RWPE1 (cell line): ENCODE measurements at regions not wholly inside any gene's neighbourhood (a gene's known extent, or its start where the extent isn't known, plus 50 kb on each side); places are given as distances from the start of the nearest gene placed in this dataset.
A peak's percentile ranks its signal among the peaks of the same experiment; 100 is the strongest.

Experiments used
- CTCF ChIA-PET: fragments of 350-600 bp; sonication (Branson Sonifier 250); formaldehyde crosslinking; extraction: SDS; loops from one replicate; lab custom pipeline; 2021; lab: Yijun Ruan, JAX
- POLR2A ChIA-PET: fragments of 400-600 bp; formaldehyde crosslinking; extraction: SDS; loops from one replicate; lab custom pipeline; 2020; ENCODE audit warnings: antibody characterized with exemption; ENCODE audit not compliant: low non-redundant PET; lab: Yijun Ruan, JAX
- DNase-seq: peaks from one replicate; pipeline ENCODE4 v3.0.0; 2012; ENCODE audit warnings: low spot score
- H3K27ac ChIP-seq: fragments of 450-650 bp; 2 replicates; pipeline ENCODE4 v1.5.1; 2017
- TF ChIP-seq, protein P1 (sequence below): fragments of 450-650 bp; conservative IDR thresholded peaks from 2 replicates; pipeline ENCODE4 v1.5.1; 2017; ENCODE audit warnings: low read depth, mild to moderate bottlenecking

DNA sequence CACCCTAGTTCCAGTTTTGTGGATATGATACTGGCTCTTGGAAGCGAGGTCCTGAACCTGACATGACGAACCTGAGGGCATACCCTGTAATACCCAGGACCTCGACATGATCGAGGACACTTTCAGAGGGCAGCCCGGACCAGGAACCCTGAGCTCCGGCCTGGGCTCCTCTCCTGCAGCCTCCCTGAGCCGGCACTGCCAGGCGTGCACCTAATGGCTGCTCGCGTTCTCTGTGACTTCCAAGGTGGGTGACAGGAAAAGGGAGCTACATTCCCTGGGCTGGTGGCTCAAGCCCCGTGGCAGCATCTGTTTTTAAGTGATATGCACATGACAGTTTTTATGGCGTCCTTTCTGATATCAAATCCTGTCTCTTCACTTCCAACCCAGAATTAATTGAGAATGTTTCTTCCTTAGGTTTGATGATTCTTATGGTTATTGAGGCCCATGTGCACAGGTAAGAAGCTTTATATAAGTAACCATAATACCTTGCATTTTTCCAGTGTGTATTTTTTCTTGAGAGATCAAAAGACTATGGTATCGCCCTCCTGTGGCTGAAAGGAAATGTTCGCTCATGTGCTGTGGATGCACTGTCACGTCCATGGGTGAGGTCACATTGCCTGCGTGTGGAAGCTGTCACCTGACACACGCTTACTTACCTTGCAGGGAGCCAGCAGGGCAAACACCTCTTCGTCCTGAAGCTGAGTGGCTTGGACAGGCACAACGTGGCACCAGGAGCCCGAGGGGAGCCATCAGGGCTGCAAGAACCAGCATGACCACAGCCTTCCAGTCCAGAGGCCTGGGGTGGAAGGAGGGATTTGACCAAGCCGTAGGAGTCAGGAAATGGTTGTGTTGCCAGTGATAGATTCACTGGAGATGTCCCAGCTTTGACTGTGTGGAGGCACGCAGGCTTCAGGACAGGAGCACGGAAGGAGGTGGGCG is 367.4 kb upstream of the MYT1L start:
- ChIA-PET POLR2A (interaction anchor here (0.6 kb wide), 1 partner anchor 61 kb away, joined by 3 read pairs; no protein-coding TSS in a partner anchor), CTCF (interaction anchor here (0.6 to 1.2 kb wide), 5 partner anchors 10 to 535 kb away, joined by 3 to 4 read pairs (median 3); no protein-coding TSS in a partner anchor)
- no peak overlapping the region for H3K27ac ChIP-seq
- TF ChIP-seq, protein P1, sequence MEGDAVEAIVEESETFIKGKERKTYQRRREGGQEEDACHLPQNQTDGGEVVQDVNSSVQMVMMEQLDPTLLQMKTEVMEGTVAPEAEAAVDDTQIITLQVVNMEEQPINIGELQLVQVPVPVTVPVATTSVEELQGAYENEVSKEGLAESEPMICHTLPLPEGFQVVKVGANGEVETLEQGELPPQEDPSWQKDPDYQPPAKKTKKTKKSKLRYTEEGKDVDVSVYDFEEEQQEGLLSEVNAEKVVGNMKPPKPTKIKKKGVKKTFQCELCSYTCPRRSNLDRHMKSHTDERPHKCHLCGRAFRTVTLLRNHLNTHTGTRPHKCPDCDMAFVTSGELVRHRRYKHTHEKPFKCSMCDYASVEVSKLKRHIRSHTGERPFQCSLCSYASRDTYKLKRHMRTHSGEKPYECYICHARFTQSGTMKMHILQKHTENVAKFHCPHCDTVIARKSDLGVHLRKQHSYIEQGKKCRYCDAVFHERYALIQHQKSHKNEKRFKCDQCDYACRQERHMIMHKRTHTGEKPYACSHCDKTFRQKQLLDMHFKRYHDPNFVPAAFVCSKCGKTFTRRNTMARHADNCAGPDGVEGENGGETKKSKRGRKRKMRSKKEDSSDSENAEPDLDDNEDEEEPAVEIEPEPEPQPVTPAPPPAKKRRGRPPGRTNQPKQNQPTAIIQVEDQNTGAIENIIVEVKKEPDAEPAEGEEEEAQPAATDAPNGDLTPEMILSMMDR, result no peak
- peak; percentile 8 for DNase-seq

DNA sequence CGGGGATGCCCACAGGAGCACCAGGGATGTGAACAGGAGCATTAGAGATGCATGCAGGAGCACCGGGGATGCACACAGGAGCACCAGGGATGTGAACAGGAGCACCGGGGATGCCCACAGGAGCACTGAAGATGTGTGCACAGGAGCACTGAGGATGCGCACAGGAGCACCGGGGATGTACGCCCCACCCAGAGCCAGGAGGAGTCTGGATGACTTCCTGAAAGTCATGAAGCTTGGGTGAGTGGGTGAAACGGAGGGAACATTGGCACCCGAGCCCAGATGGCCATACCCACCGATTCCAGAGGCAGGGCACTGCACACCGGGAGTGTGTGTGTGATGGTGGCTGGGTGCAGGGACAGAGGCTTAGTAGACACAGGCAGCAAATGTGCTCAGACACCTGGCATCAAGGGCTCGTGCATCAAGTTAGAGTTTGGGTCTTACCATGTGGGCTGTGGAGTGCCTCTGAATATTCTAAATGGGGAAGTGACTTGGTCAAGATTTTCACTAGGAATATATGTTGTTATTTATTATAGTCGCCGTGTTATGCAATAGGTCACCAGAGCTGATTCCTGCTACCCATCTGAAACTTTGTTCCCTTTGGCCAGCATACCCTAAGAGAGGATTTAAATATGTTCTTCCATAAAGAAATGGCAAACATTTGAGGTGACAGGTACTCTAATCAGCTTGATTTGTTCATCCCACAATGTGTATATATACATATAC is 365.8 kb upstream of the MYT1L start:
- no peak for DNase-seq
- ChIA-PET CTCF (no interaction called here), POLR2A (no interaction called here)
- TF ChIP-seq, protein P1, result no peak
- H3K27ac ChIP-seq, result no peak overlapping the region

GRCh38 chr2:2696325-2696724 is 365.2 kb upstream of the MYT1L start:
- ChIA-PET CTCF (no interaction called here), POLR2A (no interaction called here)
- H3K27ac ChIP-seq, result no peak overlapping the region
- TF ChIP-seq, protein P1, result no peak
- DNase-seq, result no peak

GRCh38 chr2:2694746-2695145 is 363.7 kb upstream of the MYT1L start:
- ChIA-PET POLR2A (no interaction called here), CTCF (no interaction called here)
- no peak for DNase-seq
- TF ChIP-seq, protein P1, result no peak
- H3K27ac ChIP-seq, result no peak overlapping the region

GRCh38 chr2:2692599-2693389 is 361.7 kb upstream of the MYT1L start:
- ChIA-PET CTCF (no interaction called here), POLR2A (no interaction called here)
- TF ChIP-seq, protein P1, result no peak
- H3K27ac ChIP-seq, result no peak overlapping the region
- no peak for DNase-seq

- DNase-seq, result no peak
- TF ChIP-seq, protein P1, result no peak
- no peak overlapping the region for H3K27ac ChIP-seq
- POLR2A ChIA-PET, result no interaction called here
- CTCF ChIA-PET, result no interaction called here
Observed at GRCh38 chr2:2691419-2691818, 360.3 kb upstream of the MYT1L start.
